Stimulated activated CD4-positive, alpha-beta T cell treated with anti-CD3 and anti-CD28 coated beads, TNF-alpha, amount 100 ng/mL, for 48 hours (primary cell): ENCODE measurements at regions not wholly inside any gene's neighbourhood (a gene's known extent, or its start where the extent isn't known, plus 50 kb on each side); places are given as distances from the start of the nearest gene placed in this dataset.
"Not testable (repeated sequence)": the region's sequence is repeated elsewhere in the genome, so short reads cannot be mapped to it uniquely, and the experiment has no call there.

Experiments
- DNase-seq, 3 donors: peaks; one replicate each; pipeline ENCODE4 v3.0.0-alpha.2; 2020; ENCODE audit warnings: low read depth in 3 of 3

GRCh38 chr11:71101046-71101445 lies 151.3 kb downstream of the SHANK2 start:
- DNase-seq, result no peak

- no peak for DNase-seq
These were observed 153.6 kb downstream of the SHANK2 start for GRCh38 chr11:71098776-71099175.

GRCh38 chr11:71097506-71098240 lies 154.7 kb downstream of the SHANK2 start:
- DNase-seq, result no peak

- DNase-seq, result no peak
These were observed 155.5 kb downstream of the SHANK2 start for GRCh38 chr11:71096751-71097388.

GRCh38 chr11:71095294-71095850 lies 157.0 kb downstream of the SHANK2 start:
- DNase-seq, result no peak

GRCh38 chr11:71094296-71095077 lies 157.9 kb downstream of the SHANK2 start:
- DNase-seq, result no peak

GRCh38 chr11:71093783-71094182 lies 158.6 kb downstream of the SHANK2 start:
- no peak for DNase-seq

- DNase-seq, result no peak
These were observed 160.7 kb downstream of the SHANK2 start for GRCh38 chr11:71091506-71092265.

GRCh38 chr11:71089571-71089970 lies 162.8 kb downstream of the SHANK2 start:
- no peak for DNase-seq

GRCh38 chr11:71088314-71089215 lies 163.8 kb downstream of the SHANK2 start:
- not testable (repeated sequence) for DNase-seq

- no peak for DNase-seq
These were observed 165.6 kb downstream of the SHANK2 start for GRCh38 chr11:71086687-71087258.

GRCh38 chr11:71084306-71085012 lies 167.9 kb downstream of the SHANK2 start:
- no peak for DNase-seq

GRCh38 chr11:71083105-71083504 lies 169.3 kb downstream of the SHANK2 start:
- no peak for DNase-seq

- no peak for DNase-seq
These were observed 169.9 kb downstream of the SHANK2 start for GRCh38 chr11:71082454-71082853.

- no peak for DNase-seq
These were observed 170.6 kb downstream of the SHANK2 start for GRCh38 chr11:71081704-71082230.

- peak; percentile 33 to 48 (median 38) for DNase-seq
These were observed 171.9 kb downstream of the SHANK2 start for GRCh38 chr11:71080239-71081097.

- DNase-seq, result no peak
These were observed 172.6 kb downstream of the SHANK2 start for GRCh38 chr11:71079795-71080194.

GRCh38 chr11:71078482-71078881 lies 173.9 kb downstream of the SHANK2 start:
- no peak for DNase-seq
